ENCODE measurements at regions not wholly inside any gene's neighbourhood (a gene's known extent, or its start where the extent isn't known, plus 50 kb on each side); places are given as distances from the start of the nearest gene placed in this dataset.
A peak's percentile ranks its signal among the peaks of the same experiment; 100 is the strongest.

GRCh38 chr6:27693766-27694546 is 218.2 kb downstream of the OR2B2 start (continued):
- no peak for TF ChIP-seq ZFP37 (CRISPR knock-in tag; IDR thresholded peaks at IDR 0.05; ENCODE audit: borderline replicate concordance)
- no peak; the same call in 1 of the 2 replicates for TF ChIP-seq SOX5 (CRISPR knock-in tag; IDR thresholded peaks at IDR 0.05; ENCODE audit: borderline replicate concordance)
- no peak for TF ChIP-seq ATF4 (CRISPR knock-in tag; IDR thresholded peaks at IDR 0.05)
- TF ChIP-seq HDAC6 (IDR thresholded peaks at IDR 0.05; ENCODE audit: low read depth, low read length): no peak
- TF ChIP-seq ZFP90 (CRISPR knock-in tag; IDR thresholded peaks at IDR 0.05; ENCODE audit: borderline replicate concordance): peak; percentile 85
- 0 out of 2 replicates have a peak, but pooled peaks have one; percentile 36 for TF ChIP-seq KLF13 (CRISPR knock-in tag; IDR thresholded peaks at IDR 0.05)
- TF ChIP-seq ATF2 (CRISPR knock-in tag; IDR thresholded peaks at IDR 0.05): no peak
- 0 out of 2 replicates have a peak, but pooled peaks have one; percentile 36 for TF ChIP-seq ZNF44 (CRISPR knock-in tag; IDR thresholded peaks at IDR 0.05)
- peak; percentile 43 for TF ChIP-seq DRAP1 (CRISPR knock-in tag; IDR thresholded peaks at IDR 0.05)
- no peak for TF ChIP-seq FOXA3 (CRISPR knock-in tag; IDR thresholded peaks at IDR 0.05)
- no peak for TF ChIP-seq ZNF615 (CRISPR knock-in tag; IDR thresholded peaks at IDR 0.05; ENCODE audit: borderline replicate concordance)
- peak; percentile 70; the same call in 1 of the 2 replicates for TF ChIP-seq ZNF232 (CRISPR knock-in tag; IDR thresholded peaks at IDR 0.05; ENCODE audit: borderline replicate concordance)
- no peak for TF ChIP-seq STAT5B (CRISPR knock-in tag; IDR thresholded peaks at IDR 0.05)
- peak; percentile 90 for TF ChIP-seq ZNF501 (CRISPR knock-in tag; IDR thresholded peaks at IDR 0.05)
- TF ChIP-seq FOXP1 (IDR thresholded peaks at IDR 0.05): no peak
- TF ChIP-seq FOXP1 (CRISPR knock-in tag; IDR thresholded peaks at IDR 0.05): no peak
- TF ChIP-seq ZNF230 (CRISPR knock-in tag; IDR thresholded peaks at IDR 0.05): no peak
- TF ChIP-seq ZNF225 (CRISPR knock-in tag; IDR thresholded peaks at IDR 0.05): no peak; the same call in 1 of the 2 replicates
- TF ChIP-seq SP5 (CRISPR knock-in tag; IDR thresholded peaks at IDR 0.05; ENCODE audit: borderline replicate concordance, low read depth): no peak
- TF ChIP-seq FOXO1 (CRISPR knock-in tag; IDR thresholded peaks at IDR 0.05): no peak
- TF ChIP-seq ZNF124 (CRISPR knock-in tag; IDR thresholded peaks at IDR 0.05): no peak
- TF ChIP-seq NPAS2 (CRISPR knock-in tag; IDR thresholded peaks at IDR 0.05; ENCODE audit: borderline replicate concordance): 0 out of 2 replicates have a peak, but pooled peaks have one; percentile 15
- TF ChIP-seq ZNF256 (CRISPR knock-in tag; conservative IDR thresholded peaks at IDR 0.05): no peak
- no peak for TF ChIP-seq SRF (IDR thresholded peaks at IDR 0.05; ENCODE audit: low read depth, low read length)
- no peak; the same call in 1 of the 2 replicates for TF ChIP-seq CC2D1A (CRISPR knock-in tag; IDR thresholded peaks at IDR 0.05)
- peak; percentile 78; the same call in 1 of the 2 replicates for TF ChIP-seq PHF21A (CRISPR knock-in tag; IDR thresholded peaks at IDR 0.05)
- no peak for TF ChIP-seq HNRNPUL1 (IDR thresholded peaks at IDR 0.05; ENCODE audit: low read depth, low read length)
- TF ChIP-seq NFRKB (IDR thresholded peaks at IDR 0.05): no peak
- no peak for TF ChIP-seq ATF7-NPFF (CRISPR knock-in tag; IDR thresholded peaks at IDR 0.05; ENCODE audit: low read depth)
- 0 out of 2 replicates have a peak, but pooled peaks have one; percentile 11 for TF ChIP-seq ZNF383 (CRISPR knock-in tag; IDR thresholded peaks at IDR 0.05; ENCODE audit: borderline replicate concordance)
- TF ChIP-seq GZF1 (CRISPR knock-in tag; IDR thresholded peaks at IDR 0.05): no peak
- no peak for TF ChIP-seq IRX3 (CRISPR knock-in tag; IDR thresholded peaks at IDR 0.05; ENCODE audit: borderline replicate concordance, low read depth)

Data from HepG2 (cell line).